ENCODE measurements at regions not wholly inside any gene's neighbourhood (a gene's known extent, or its start where the extent isn't known, plus 50 kb on each side); places are given as distances from the start of the nearest gene placed in this dataset.
"Not testable (repeated sequence)": the region's sequence is repeated elsewhere in the genome, so short reads cannot be mapped to it uniquely, and the experiment has no call there.

GRCh38 chr3:109687626-109688025, 350.3 kb upstream of the DPPA4 start:
- DNase-seq (ENCODE audit: extremely low spot score, unreplicated experiment) = no peak
- Mint-ChIP-seq H3K27ac (no peak overlapping the region), H3K27me3 (no peaks in the 10 kb centered on the region), H3K4me3 (no peak overlapping the region), H3K36me3 (no peaks in the 10 kb centered on the region), H3K9me3 (peaks cover 5% of the 10 kb centered on the region), H3K4me1 (ENCODE audit: unreplicated experiment) (no peaks in the 10 kb centered on the region)
- TF ChIP-seq CTCF (conservative IDR thresholded peaks at IDR 0.05) = no peak

GRCh38 chr3:109696932-109697331, 359.6 kb upstream of the DPPA4 start:
- Mint-ChIP-seq H3K4me3 (no peak overlapping the region), H3K27me3 (no peaks in the 10 kb centered on the region), H3K9me3 (peaks cover 8% of the 10 kb centered on the region), H3K27ac (no peak overlapping the region), H3K36me3 (peaks cover 6% of the 10 kb centered on the region), H3K4me1 (ENCODE audit: unreplicated experiment) (no peaks in the 10 kb centered on the region)
- DNase-seq (ENCODE audit: extremely low spot score, unreplicated experiment) = no peak
- peak; percentile 40 for TF ChIP-seq CTCF (conservative IDR thresholded peaks at IDR 0.05)

GRCh38 chr3:109702252-109702651, 364.9 kb upstream of the DPPA4 start:
- H3K9me3 Mint-ChIP-seq = peaks cover 6% of the 10 kb centered on the region
- no peaks in the 10 kb centered on the region for H3K27me3 Mint-ChIP-seq
- DNase-seq (ENCODE audit: extremely low spot score, unreplicated experiment) = no peak
- H3K4me3 Mint-ChIP-seq = no peak overlapping the region
- TF ChIP-seq CTCF (conservative IDR thresholded peaks at IDR 0.05) = no peak
- H3K27ac Mint-ChIP-seq = no peak overlapping the region
- no peaks in the 10 kb centered on the region for H3K36me3 Mint-ChIP-seq
- H3K4me1 Mint-ChIP-seq (ENCODE audit: unreplicated experiment) = no peaks in the 10 kb centered on the region

- Mint-ChIP-seq H3K36me3 (no peaks in the 10 kb centered on the region), H3K4me1 (ENCODE audit: unreplicated experiment) (no peaks in the 10 kb centered on the region), H3K27me3 (no peaks in the 10 kb centered on the region), H3K9me3 (peaks cover 6% of the 10 kb centered on the region), H3K27ac (no peak overlapping the region), H3K4me3 (no peak overlapping the region)
- DNase-seq (ENCODE audit: extremely low spot score, unreplicated experiment) = no peak
- TF ChIP-seq CTCF (conservative IDR thresholded peaks at IDR 0.05) = no peak
These were observed 365.6 kb upstream of the DPPA4 start for GRCh38 chr3:109702976-109703375.

GRCh38 chr3:109705133-109705532, 367.8 kb upstream of the DPPA4 start:
- not testable (repeated sequence) for H3K4me1 Mint-ChIP-seq (ENCODE audit: unreplicated experiment); H3K27ac Mint-ChIP-seq; H3K4me3 Mint-ChIP-seq; H3K27me3 Mint-ChIP-seq; DNase-seq (ENCODE audit: extremely low spot score, unreplicated experiment); H3K9me3 Mint-ChIP-seq; H3K36me3 Mint-ChIP-seq

- DNase-seq (ENCODE audit: extremely low spot score, unreplicated experiment) = no peak
- no peak for TF ChIP-seq CTCF (conservative IDR thresholded peaks at IDR 0.05)
- no peak overlapping the region for H3K27ac Mint-ChIP-seq
- no peak overlapping the region for H3K4me3 Mint-ChIP-seq
- peaks cover 9% of the 10 kb centered on the region for H3K9me3 Mint-ChIP-seq
- no peaks in the 10 kb centered on the region for H3K36me3 Mint-ChIP-seq
- H3K27me3 Mint-ChIP-seq = no peaks in the 10 kb centered on the region
- no peaks in the 10 kb centered on the region for H3K4me1 Mint-ChIP-seq (ENCODE audit: unreplicated experiment)
These were observed 370.3 kb upstream of the DPPA4 start for GRCh38 chr3:109707617-109708016.
